ENCODE measurements at regions not wholly inside any gene's neighbourhood (a gene's known extent, or its start where the extent isn't known, plus 50 kb on each side); places are given as distances from the start of the nearest gene placed in this dataset.
"Not testable (repeated sequence)": the region's sequence is repeated elsewhere in the genome, so short reads cannot be mapped to it uniquely, and the experiment has no call there.

DNA sequence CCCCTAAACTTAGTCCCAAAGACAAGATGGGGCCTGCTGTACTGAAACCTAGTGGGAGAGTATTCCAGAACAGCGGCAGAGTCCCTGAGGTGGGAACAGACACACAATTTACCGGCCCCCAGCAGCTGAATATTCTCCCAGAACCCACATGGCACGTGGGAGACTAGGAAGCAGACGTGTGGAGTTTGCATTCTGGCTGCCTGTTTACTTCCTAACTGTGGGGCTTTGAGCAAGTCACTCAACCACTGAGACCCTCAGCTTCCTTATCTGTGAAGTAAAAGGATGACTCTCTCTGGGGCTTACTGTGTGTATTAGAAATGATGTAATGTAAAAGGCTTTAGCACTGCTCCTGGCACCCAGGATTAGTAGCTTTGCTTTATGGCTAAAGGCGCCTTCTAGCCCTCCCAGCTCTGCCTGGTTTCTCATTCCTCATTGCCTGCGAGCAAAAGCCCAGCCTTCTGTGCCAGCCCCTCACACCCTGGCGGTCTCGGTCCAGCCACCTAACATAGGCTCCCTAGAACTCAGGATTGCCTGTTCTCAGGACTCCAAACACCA lies 353.1 kb downstream of the CDC5L start:
- DNase-seq (ENCODE audit: low read depth), result no peak

DNA sequence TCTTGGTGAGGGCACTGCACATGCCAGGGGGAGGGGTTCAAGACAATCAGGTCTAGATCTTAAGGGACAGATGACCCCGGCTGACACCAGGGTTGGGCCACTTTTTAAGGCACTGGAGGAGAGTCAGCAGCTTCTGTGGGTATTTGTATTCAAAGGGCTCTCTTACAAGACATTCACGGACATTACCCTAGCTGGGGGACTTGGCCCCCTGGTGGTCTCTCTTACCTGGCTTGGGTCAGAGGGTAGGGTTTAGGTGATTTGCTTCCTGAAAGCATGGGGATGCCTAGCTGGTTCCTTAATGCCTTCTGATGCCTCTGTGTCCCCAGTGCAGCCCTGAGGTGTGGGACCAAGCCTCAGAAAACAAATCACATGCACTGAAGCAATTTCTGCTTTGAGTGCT lies 354.7 kb downstream of the CDC5L start:
- no peak for DNase-seq (ENCODE audit: low read depth)

DNA sequence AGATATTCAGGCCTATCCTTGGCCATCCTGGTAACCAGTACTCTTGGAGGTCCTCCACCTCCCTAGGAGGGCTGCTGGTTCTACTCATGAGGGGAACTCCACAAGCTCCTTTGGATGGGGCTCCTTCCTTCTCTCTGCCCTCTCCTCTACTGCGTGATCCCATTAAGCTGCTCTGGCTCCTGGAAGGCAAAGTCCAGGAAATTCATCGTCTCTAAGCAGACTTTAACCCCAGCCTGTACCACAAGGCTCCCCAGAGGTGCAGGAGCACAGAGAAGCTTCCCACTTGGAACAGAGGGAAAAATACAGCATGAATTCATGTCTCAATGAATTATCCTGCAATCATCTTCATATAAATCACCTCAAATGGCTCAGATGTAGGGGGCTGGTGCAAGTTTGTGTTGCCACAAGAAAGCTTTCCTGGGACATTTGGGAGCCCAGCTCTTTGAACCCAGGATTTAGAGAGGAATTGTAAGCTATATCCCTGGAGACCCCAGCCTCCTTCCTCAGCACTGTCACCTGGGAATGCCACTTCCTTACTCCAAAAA lies 355.4 kb downstream of the CDC5L start:
- no peak for DNase-seq (ENCODE audit: low read depth)

DNA sequence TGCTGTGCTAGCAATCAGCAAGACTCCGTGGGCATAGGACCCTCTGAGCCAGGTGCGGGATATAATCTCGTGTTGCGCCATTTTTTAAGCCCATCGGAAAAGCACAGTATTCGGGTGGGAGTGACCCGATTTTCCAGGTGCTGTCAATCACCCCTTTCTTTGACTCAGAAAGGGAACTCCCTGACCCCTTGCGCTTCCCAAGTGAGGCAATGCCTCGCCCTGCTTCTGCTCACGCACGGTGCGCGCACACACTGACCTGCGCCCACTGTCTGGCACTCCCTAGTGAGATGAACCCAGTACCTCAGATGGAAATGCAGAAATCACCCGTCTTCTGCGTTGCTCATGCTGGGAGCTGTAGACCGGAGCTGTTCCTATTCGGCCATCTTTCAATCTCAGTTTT lies 372.6 kb downstream of the CDC5L start:
- DNase-seq (ENCODE audit: low read depth), result not testable (repeated sequence)

DNA sequence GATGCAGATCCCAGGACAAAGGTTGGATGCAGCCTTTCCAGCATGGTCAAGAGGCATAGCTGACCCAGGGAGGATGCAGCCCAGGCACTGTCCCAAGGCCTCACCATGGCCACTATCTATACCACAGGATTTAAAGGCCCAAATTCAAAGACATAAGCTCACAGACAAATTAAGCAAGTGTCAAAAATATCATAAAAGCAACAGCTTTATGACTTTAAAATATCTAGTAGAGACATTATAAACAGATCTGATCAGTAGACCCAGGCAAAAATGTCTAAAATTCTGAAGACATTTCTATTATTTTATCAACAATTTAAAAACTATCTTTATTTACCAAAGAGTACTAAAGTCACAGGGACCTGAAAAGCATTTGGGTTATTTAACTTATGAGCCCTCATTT lies 373.5 kb downstream of the CDC5L start:
- no peak for DNase-seq (ENCODE audit: low read depth)

DNA sequence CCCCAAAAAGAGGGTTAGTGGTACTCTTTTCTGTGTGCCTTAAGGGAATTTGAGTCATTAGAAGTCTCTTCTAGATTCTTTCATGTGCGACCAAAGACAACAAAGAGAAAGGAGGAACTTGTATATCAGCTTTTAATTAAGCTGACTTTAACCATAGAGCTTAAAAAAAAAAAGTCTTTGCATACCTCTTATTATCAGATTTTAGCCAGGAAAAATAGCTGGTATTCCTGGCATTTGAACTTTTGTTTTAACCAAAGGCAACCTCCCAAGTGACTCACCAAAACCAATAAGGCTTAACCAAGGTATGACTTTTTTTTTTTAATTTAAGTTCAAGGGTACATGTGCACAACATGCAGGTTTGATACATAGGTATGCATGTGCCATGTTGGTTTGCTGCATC lies 375.0 kb downstream of the CDC5L start:
- DNase-seq (ENCODE audit: low read depth), result no peak

DNA sequence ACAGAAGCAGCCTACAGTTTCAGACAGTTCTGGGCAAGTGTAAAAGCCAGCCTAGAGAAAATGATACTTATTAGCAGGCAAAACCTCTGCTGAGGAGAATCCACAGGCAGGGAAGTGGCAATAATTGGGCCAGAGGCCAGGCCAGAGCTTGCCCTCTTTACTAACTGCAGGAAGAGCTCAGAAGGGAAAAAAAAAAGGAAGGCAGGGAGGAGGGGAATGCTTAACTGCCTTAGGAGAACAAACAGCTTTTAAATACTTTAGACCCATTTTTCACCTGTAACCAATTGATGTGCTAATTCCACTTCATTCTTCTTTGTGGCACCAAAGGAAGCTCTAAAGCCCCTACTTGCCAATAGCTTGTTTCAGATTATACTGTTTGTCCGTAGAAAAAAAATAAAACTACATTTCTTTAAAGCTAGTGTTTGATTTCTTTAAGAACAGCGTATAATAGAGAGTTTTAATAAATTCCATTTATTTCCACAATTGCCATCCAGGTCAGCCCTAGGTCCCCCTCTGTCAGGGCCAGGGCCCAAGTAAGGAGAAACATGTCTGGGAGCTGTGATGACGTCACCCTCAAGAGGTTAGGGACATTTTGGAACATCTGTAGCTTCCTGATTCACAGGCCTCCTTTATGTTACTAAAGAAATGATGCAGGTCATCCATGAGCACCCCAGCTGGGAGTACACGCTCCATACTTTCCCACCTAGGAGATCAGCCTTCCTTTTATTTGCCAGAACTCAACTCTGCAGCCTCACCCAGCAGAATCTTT lies 384.3 kb downstream of the CDC5L start:
- no peak for DNase-seq (ENCODE audit: low read depth)

DNA sequence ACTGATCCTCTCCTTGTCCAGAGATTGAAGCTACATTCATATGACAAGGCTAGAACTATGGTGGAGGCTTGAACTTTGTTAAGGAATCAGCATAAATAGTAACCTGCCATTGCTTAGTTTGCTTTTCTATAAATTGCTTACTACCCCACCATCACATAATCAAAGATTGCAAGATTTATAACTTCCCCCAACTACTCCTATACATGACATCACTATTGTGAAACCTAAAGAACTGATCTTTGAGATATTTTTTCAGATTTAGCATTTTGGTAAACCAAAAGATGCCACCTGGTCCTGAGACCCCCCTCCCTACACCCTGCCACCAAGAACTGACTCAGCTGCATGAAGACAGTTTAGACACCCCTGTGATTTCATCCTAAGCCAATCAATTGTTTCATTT lies 385.3 kb downstream of the CDC5L start:
- DNase-seq (ENCODE audit: low read depth), result no peak

DNA sequence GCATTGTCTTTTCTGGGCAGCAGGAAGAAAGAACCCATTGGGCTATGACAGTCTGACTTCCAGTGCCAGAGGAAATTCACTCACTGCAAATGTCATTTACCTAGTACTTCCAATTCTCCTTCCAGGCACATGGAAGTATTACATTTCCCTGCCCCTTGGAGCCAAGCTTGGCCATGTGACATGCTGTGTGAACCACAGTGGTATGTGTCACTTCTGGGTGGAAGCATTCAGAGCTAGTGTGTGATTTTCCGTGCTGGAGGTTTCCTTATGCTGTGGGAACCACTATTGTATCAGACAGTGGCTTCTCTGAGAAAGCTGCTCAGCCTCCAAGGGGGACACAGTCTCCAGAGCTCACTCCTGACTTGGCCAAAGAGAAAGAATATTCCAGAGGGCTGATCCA lies 387.6 kb downstream of the CDC5L start:
- DNase-seq (ENCODE audit: low read depth), result no peak

DNA sequence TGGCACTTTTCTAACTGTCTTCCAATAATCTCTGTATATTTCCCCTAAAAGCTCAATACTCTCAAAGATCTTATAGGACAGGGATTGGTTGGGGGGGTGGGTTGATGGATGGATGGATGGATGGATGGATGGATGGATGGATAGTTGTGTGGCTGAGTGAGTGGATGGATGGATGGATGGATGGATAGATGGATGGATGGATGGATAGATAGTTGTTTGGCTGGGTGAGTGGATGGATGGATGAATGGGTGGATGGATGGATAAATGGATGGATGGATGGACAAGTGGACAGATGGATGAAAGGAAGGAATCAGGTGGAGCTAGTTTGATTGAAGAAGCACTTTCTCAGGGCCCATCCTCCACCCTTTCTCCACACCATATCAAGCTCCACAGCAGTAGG lies 388.8 kb downstream of the CDC5L start:
- DNase-seq (ENCODE audit: low read depth), result no peak

DNA sequence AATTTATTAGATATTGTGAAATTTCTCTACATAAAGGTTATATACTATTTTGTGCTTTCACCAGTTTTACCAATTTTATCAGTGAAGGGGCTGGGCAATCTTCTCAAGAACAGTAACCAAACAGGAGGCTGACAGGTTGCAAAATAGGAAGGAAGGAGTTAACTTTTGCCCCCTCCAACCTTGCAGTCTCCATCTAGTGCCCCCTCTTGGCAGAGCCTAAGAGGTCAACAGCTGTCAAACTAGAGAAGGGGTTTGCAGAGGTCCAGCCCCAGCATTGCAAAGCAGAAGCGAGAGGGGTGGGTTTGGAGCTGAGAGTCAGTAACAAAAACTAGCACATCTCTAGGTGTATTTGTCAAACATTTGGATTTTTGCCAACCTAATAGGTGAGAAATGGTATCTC lies 391.0 kb downstream of the CDC5L start:
- no peak for DNase-seq (ENCODE audit: low read depth)

Measured in activated T-helper 9 cell treated with anti-CD3 and anti-CD28 coated beads, Interleukin-2, amount 50 U/mL, for 16 hours (primary cell).